Posterior cingulate gyrus (tissue), 11 donors: ENCODE measurements at regions not wholly inside any gene's neighbourhood (a gene's known extent, or its start where the extent isn't known, plus 50 kb on each side); places are given as distances from the start of the nearest gene placed in this dataset.

Source experiments
- DNase-seq, 10 donors: peaks; one replicate each; pipeline versions ENCODE4 v3.0.0 to v3.0.0-alpha.2; 2020 to 2021; ENCODE audit warnings: mixed read lengths in 3 of 10
- intact Hi-C: fragments of 100-400 bp; cut with DNase I; formaldehyde crosslinking; loops from one replicate; pipeline ENCODE4 v1.15.1; 2023

- intact Hi-C loops: loop anchor here (5.0 to 10.0 kb wide), 2 partner anchors 190 to 1142 kb away; no protein-coding TSS in a partner anchor
- DNase-seq: no peak
These were observed 274.3 kb upstream of the FAR2 start for GRCh38 chr12:28874758-28875157.

- intact Hi-C loops: loop anchor here (5.0 to 10.0 kb wide), 2 partner anchors 189 to 1144 kb away; no protein-coding TSS in a partner anchor
- DNase-seq: no peak
These were observed 272.8 kb upstream of the FAR2 start for GRCh38 chr12:28876196-28876798.

GRCh38 chr12:28877854-28878253, 271.2 kb upstream of the FAR2 start:
- DNase-seq: no peak
- intact Hi-C loops: loop anchor here (5.0 to 10.0 kb wide), 2 partner anchors 187 to 1146 kb away; no protein-coding TSS in a partner anchor

- DNase-seq: no peak
- intact Hi-C loops: loop anchor here (5.0 to 10.0 kb wide), 2 partner anchors 186 to 1146 kb away; no protein-coding TSS in a partner anchor
These were observed 270.4 kb upstream of the FAR2 start for GRCh38 chr12:28878629-28879028.

- intact Hi-C loops: loop anchor here (5.0 to 10.0 kb wide), 2 partner anchors 185 to 1147 kb away; no protein-coding TSS in a partner anchor
- no peak for DNase-seq
These were observed 269.7 kb upstream of the FAR2 start for GRCh38 chr12:28879379-28879778.

- intact Hi-C loops: no loop called here
- no peak for DNase-seq
These were observed 266.6 kb upstream of the FAR2 start for GRCh38 chr12:28882444-28882843.

GRCh38 chr12:28883406-28883997, 265.6 kb upstream of the FAR2 start:
- DNase-seq: no peak
- intact Hi-C loops: no loop called here

GRCh38 chr12:28884904-28885679, 264.0 kb upstream of the FAR2 start:
- intact Hi-C loops: no loop called here
- DNase-seq: no peak

GRCh38 chr12:28885928-28886327, 263.1 kb upstream of the FAR2 start:
- intact Hi-C loops: no loop called here
- no peak for DNase-seq

- intact Hi-C loops: no loop called here
- no peak for DNase-seq
These were observed 261.6 kb upstream of the FAR2 start for GRCh38 chr12:28887461-28887990.

GRCh38 chr12:28890664-28891063, 258.4 kb upstream of the FAR2 start:
- no peak for DNase-seq
- intact Hi-C loops: no loop called here

- no peak for DNase-seq
- intact Hi-C loops: no loop called here
These were observed 258.0 kb upstream of the FAR2 start for GRCh38 chr12:28891126-28891525.

GRCh38 chr12:28893365-28893764, 255.7 kb upstream of the FAR2 start:
- intact Hi-C loops: no loop called here
- no peak for DNase-seq

GRCh38 chr12:28893856-28894255, 255.2 kb upstream of the FAR2 start:
- no peak for DNase-seq
- intact Hi-C loops: no loop called here

- DNase-seq: no peak
- intact Hi-C loops: no loop called here
These were observed 252.7 kb upstream of the FAR2 start for GRCh38 chr12:28896421-28896820.

GRCh38 chr12:28898038-28898437, 251.0 kb upstream of the FAR2 start:
- DNase-seq: no peak
- intact Hi-C loops: no loop called here

- no peak for DNase-seq
- intact Hi-C loops: no loop called here
These were observed 249.1 kb upstream of the FAR2 start for GRCh38 chr12:28899951-28900350.

GRCh38 chr12:28905220-28905955, 243.7 kb upstream of the FAR2 start:
- intact Hi-C loops: no loop called here
- no peak for DNase-seq

- no peak for DNase-seq
- intact Hi-C loops: no loop called here
These were observed 240.4 kb upstream of the FAR2 start for GRCh38 chr12:28908646-28909045.

GRCh38 chr12:28909291-28909690, 239.8 kb upstream of the FAR2 start:
- no peak for DNase-seq
- intact Hi-C loops: no loop called here
